COLO829 (cell line): ENCODE measurements at regions not wholly inside any gene's neighbourhood (a gene's known extent, or its start where the extent isn't known, plus 50 kb on each side); places are given as distances from the start of the nearest gene placed in this dataset.

Experiments
- DNase-seq: peaks from one replicate; pipeline ENCODE4 v3.0.0; 2012; ENCODE audit warnings: low spot score

DNA sequence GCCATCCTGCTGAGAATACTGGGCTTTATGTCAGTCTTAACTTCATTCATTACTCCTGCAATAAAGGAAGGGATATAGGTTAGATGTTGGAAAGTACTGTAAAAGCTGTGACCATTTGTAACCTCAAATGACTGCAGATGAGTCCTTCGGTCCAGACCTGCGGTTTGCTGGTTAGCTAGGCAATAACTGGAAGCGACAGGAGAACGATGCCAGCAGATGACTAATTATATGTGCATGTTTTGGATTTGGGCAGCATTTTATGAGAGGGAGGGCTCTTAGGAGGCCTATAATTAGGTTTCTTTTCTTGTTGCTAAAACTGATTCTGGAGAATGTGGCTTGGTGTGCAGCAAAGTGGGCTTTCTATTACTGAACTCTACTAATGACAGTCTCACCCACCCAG is 205.6 kb downstream of the TMEM182 start:
- DNase-seq, result no peak

DNA sequence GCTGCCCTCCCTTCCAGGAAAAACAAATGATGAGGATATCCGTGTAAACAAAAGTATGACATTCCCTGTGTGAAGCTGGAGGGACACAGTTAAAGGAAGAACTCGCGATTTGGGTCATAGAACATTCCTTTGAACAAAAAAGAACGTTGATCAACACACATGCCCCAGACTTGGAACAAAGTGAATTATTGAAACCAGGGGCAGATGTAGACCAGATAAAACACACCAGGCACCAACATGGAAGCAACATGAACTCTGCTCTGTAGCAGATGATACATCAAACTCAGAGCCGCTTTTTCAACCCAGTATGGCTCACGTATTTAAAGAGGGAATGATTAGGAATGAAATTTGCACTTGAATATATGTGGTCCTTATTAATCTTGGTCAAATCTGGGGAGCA is 206.5 kb downstream of the TMEM182 start:
- no peak for DNase-seq

DNA sequence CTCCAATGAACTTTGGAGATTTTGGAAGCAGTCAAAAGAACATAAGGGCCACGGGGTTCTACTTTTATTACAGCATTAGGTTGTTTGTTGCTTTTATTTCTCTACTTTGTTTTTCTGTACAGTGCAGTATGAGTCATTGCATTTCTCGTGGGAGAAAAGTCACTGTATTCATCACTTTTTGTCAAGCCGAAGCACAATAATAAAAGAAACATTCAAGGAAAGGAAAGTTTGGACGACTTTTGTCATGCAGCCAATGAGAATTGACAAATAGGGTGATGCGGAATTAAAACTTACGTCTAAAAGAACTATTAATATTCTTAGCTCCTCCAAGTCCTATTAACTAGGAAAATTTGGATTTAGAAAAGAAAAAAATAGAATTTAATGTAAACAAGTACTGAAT is 209.9 kb downstream of the TMEM182 start:
- DNase-seq, result peak; percentile 40

DNA sequence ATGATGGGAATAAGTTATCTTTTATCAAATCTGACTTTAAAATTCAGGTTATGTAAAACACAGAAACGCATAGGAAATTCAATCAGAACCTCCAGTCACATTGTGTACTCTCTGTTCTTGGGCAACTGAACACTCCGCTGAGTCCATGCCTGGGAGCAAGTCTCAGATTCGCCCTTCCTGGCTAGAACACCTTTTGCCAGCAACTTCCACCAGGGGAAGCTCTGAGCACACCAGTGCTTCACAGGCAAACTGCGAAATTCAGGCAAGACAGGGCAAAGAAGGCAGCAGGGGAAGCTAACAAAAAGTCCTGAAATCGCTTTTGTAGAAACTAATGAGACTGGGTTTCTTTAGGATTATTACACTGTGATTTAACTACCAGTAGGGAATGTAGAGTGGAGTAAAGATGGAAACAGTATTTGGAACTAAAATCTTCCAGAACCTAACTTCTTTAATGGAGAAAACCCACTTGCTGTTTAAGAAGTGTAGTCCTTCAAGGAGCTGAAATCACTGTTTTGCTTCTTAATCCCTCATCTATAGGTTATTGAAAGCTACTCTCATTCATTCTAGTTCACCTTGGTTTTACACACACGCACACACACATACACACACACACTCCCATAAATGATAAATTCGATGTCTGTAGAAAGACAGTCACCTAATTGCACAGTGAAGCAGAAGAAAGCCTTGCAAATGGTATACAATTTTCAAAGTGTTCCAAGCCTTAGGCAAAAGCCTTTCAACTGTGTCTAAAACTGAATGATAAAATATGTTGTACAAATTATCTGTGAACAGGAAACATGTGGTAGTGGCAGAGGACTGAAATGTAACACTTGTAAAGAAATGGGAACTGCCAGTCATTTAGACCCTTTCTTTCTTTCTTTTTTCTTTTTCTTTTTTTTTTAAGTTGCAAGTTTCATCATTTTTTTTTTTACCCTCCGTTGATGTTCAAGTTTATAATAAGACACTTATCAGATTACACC is 214.5 kb downstream of the TMEM182 start:
- DNase-seq, result peak; percentile 66

DNA sequence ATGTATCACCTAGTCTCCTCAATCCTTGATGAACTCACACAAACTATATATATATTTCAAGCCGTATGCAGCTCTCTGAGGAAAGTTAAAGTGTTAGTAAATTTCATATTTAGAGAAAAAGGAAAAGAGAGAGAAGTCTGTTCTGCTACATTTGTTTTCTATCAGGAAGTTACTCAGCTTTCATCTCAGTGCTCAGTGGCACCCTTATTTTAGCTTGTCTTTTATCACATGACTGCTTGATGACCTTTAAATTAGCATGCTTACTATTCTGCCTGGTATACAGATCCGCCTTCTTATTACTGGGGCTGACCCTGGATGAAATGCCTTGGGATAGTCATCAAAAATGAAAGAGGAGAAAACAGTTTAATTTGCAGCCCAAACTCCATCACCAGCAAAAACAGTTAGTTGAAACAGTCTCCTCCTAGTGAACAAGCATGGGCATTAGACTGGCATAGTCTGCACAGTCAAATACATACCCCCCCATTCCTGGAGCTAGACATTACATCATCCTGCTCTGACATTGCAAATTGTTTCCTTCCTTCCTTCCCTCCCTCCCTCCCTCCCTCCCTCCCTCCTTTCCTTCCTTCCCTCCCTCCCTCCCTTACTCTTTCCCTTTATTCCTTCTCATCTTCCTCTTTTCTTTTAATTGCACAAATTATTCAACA is 215.7 kb downstream of the TMEM182 start:
- no peak for DNase-seq

DNA sequence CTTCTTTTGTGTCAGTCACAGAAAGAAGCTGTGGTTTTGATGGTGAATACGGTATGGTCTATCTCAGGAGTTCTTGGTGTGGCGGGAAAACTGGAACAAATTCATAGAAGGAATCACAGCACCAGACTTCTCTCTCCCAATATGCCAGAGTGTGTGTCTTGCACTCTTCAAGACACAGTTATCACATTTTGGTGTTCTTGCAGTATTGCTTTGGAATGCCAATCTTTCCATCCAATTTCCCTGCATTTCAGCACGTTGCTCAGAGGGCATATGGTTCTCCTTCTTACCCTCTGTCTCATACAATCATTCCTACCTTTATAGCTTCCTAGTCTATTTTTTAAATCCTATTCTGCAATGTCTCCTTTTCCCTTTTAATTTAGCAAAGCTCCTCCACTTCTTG is 216.3 kb downstream of the TMEM182 start:
- no peak for DNase-seq

DNA sequence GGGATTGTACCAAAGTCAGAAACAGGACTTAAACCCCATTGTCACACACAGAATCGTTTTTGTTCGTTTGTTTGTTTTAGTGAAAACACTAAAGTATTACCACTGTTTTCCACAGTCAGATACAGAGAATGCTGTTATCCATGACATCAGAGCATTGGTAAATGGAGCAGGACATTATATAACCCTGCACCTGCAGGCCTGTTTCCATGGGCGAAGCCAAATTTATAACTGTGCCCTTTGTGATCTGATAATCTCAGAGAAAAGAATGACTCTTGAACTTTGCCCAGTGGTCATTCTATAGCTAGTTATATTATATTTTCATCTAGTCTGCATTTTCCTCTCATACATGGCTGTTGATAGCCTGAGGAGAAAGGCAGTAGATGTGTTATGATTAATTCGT is 217.6 kb downstream of the TMEM182 start:
- no peak for DNase-seq

DNA sequence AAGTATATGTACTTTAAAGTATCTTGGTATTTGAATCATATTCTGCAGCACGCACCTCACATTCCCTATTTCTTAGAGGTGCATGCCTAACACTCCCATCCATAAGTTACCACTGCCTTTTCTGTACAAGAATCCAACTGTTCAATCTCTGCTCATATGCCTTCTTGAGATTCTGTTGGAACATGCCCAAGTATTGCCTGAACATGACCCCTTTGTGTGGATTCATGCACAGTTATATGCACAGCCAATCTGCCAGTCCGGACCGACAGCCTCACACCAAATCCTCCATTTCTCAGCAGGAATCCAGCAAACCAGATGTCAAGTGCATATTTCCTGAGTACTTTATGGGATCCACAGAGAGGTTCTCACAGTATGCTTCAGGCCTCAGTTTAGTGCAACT is 222.0 kb downstream of the TMEM182 start:
- no peak for DNase-seq

DNA sequence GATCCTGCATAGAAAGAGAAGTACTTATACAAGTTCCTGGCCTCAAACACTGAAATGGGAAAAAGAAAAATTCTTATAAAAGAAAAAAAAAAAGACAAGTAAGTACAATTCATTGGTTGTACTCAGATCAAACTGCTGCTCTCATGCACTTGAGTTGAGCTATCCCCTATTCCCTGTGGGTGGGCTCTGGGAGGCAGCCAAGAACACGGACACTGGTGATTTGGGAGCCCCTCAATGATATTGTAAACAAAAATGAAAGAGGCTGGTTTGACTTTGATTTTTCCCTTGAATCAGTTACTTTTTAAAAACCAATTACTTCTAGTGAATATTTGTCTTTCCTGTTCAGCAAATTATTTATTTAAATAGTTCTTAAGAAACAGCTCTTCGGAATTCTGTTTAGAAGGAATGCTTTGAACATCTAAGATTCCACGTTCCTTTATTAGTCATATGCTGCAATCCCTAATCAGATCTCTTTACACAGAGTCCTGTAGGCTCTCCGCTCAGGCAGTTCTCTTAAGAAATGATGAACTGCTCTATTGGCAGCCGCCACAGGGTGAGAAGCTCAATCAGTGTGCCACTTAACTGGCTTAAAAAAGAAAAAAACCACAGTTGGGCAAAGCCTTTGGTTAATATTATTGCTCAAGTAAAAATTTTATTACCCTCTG is 225.1 kb downstream of the TMEM182 start:
- no peak for DNase-seq

DNA sequence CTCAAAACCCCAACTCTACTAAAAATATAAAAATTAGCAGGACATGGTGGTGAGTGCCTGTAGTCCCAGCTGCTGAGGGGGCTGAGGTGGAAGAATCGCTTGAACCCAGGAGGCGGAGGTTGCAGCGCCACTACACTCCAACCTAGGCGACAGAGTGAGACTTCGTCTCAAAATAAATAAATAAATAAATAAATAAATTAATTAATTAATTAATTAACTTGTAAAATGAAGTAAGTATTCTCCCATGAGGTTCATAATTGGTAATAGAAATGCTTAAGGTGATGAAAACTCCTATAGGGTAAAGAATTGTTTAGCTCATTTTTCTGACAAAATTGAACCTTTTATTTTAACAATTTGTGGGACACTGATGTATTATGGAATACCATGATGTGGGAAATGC is 230.8 kb downstream of the TMEM182 start:
- no peak for DNase-seq

DNA sequence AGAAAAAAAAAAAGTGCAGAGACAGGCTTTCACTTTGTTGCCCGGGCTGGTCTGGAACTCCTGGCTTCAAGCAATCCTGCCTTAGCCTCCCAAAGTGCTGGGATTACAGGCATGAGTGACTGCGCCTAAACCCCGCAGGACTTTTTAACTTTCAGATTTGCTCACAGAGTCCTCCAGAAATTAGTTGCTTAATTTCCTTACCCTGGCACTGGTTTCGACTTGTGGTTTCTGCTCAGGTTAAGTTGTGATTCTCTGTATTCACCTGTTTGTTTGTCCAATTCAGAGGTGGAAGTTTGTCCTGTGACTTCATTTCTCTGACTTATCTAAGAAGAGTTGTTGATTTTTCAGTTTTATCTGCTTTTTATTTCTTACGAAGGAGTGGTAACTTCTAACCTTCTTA is 238.1 kb downstream of the TMEM182 start:
- DNase-seq, result no peak

DNA sequence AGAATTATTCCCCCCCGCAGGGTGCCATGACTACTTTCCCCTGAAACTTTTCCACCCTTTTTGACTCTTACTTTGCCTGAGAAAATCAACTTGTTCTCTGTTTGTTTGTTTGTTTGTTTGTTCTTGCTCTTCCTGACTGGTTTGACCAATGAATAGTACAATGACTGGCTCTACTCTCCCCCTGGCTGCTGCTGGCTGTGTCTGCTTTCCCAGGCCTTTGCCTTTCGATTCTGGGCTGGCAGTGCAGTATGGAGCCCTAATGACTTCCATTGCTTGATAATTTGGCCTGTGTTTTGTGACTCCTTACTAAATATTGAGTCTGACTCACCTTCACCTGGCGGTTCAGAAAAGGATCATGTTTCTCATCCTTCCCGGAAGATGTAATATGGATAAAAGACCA is 241.1 kb downstream of the TMEM182 start:
- no peak for DNase-seq

DNA sequence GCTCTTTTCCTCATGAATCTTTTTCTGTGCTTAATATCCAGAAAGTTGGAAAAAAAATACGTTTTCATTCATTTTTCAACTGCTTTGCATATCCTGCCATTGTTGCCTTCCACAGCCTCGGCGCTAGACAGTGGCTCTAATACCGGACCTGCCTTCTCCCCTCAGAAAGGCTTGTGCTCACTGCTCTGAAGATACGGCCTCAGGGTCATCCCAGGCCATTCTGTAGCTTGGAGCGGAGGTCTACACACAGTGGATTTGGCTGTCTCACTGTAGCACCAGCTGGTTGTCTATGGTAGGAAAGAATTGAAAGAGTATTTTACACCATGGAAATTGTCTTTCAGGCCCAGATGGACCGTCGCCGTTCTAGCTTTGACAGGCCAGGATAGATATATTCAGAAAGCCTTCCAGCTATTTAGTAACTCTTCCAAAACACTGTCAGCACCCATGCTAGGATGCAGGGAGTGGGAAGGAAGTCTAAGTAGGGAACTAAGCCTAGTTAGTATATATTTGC is 242.0 kb downstream of the TMEM182 start:
- no peak for DNase-seq

DNA sequence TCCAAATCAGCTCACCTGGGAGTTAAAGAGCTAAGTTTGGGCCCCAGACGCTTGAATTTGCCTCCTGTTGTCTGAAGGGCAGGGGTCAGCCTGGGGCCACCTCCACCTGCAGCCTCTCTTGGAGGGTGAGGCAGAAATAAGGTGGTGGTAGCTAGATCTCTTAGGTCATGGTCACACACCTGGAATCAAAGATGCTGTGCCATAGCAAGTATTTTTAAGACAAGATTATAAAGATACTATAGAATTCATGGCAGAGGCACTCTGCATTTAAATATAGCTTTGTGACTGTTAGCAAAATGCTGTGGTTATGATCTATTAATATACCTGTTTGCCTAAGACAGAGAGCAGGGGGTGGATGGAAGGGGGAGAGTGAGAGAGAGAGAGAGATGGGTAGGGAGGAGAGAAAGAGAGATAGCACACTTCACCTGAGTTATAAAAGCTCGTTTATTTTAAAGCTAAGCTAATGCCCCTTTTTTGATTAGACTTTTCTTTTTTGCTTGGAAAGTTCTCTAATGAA is 242.7 kb downstream of the TMEM182 start:
- DNase-seq, result no peak

DNA sequence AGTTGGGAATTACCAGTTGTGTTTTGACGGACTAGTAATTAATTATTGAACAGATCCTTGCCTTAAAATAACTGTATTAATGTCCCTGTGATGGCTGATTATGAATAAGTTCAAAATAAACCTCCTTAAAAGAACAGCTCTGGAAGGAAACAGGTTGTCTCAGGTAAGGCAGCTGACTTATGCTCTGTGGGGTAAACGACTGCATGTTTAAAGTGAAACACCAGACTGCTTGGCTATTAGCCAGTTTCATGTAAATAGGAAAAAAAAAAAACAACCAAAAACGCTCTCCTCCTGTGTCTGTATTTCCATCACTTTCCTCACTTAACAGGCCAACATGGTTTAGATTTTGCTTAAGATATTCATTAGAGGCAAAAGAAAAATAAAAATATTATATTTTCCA is 243.6 kb downstream of the TMEM182 start:
- DNase-seq, result no peak

DNA sequence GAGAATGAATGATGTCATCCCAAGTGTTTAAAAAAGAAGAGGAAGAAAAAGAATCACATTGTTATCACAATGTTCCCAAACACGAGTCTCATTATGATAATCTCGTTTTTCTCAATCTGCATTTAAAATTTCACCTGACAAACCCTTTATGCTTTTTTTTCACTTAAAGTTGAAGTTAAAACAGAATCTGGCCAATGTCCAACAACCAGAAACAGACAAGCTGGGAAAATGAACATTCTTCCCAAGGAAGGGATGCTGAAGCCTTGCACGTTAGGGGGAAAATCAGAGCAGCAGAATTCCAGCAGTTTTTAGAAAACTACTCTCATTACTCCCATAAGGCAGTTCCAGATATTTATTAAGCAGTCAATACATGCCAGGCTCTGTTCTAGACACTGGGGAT is 245.3 kb downstream of the TMEM182 start:
- no peak for DNase-seq

DNA sequence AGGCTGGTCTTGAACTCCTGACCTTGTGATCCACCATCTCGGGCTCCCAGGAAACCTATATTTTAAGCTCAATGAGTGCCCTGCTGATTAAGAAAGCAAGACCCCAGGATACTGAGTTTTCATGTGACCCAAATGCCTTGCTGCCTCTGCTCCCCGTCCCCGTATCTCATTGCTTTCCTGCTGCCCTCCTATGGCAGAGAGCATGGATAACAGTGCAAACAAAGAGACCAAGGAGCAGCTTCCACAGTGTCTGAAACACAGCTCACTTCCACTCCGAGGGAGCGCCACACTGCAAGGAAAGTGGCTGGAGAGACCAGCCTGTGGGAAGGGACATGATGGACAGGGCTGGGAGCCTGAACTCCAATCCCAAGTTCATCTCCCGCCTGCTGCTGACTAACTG is 246.8 kb downstream of the TMEM182 start:
- no peak for DNase-seq

DNA sequence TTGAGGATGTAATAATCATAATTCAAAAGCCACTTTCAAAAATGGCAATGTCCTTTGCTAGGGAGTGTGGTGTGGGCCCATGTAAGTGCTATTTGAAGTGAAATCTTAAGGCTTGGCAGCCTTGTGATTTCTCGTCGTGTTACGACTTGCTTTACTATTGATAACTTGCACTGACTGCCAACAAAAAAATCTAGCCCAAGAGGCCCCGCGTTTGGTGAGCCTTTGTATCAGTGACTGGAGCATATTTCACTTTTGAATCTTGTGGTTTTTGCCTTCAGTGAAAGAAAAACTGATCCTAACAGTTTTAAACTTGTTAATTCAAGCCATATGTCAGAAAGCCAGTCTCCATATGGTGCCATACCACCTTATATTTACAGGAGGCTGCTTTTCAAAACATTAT is 248.0 kb downstream of the TMEM182 start:
- no peak for DNase-seq

DNA sequence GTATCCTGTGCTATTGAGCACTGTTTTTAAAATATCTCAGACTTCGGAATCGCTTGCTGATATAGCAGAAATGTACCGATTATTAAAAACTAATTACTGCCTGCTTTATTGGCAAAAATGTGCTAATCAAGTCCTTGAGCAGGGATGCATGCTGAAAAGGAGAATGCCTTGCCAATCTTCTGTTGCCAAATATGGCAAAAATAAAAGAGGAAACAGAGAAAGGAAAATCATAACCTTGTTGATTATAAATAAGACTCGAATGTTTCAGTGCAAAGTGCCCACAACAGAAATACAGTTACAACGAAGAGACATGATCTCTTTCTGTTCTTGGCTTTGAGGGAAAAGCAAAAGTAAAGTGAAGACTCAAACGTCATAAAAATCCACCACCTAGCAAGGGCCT is 248.5 kb downstream of the TMEM182 start:
- DNase-seq, result no peak

DNA sequence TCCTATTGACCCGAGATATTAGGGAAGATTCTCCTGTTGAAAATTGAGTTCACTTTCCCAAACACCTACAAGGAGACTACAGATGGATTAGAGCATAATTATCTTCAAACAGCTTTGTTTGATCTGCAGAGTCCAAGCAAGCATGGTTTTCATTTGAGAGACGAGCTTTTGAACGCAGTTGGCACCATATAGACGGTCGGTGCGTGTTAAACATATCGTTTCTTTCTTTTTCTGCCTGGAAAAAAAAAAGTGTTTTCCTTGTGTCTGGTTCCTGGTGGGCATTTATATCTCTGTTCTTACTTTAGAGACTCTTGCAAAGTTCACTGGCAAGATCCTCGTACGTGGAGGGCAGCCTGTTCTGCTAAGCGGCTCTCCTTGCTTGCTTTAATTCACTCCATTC is 248.9 kb downstream of the TMEM182 start:
- DNase-seq, result no peak

DNA sequence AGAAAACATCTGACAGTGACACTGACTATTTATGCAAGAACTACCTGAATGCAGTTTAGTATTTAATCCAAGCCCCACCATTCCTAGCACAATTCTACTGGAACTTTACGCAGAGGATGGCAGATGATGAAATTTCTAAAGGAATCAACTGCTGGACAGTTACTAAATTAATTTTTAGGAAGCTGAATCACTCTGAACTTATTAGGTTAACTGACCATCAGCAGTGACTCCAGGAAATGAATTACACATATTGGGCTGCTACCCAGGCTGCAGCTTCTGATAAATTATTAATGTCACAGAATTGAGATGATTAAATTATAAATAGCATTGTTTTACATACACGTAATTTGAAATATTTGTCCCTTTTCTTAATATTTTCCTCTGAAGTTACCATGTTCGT is 250.8 kb downstream of the TMEM182 start:
- DNase-seq, result no peak

DNA sequence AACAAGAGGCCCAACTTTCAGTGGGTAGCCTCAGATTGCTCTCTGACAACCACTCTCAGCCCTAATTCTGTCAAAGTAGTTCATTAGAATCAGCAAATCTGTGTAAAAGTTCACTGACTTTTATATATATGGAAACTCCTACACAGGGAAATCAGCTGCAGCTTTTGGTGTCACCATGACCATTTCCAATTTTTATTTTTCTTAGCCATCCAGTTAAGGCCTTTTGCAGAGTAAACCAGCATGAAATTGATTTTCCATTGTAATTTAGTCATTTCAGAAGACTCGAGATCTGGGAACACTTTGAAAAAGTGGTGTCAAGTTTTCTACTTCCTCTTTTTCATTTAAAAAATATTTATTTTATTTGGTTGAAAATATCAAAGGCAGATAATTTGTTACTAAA is 263.2 kb downstream of the TMEM182 start:
- DNase-seq, result no peak

DNA sequence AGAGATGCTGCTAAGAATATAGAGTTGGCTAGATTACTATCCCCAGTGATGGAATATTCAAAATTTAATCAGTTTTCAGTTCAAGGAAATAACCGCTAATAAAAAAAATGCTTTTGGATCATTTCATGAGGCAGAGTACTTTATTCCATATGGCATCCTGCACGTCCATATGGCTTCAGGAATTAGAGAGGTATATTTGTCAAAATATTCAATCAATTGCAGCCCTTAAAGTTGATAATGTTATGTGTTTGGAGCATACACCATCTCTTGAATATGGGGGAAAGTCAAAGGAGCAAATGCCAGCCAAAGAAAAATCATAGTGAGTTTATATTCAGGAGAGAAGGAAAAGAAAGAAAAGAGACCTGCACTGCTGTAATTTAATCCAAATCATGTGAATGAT is 266.4 kb downstream of the TMEM182 start:
- DNase-seq, result no peak
